ENCODE measurements at regions not wholly inside any gene's neighbourhood (a gene's known extent, or its start where the extent isn't known, plus 50 kb on each side); places are given as distances from the start of the nearest gene placed in this dataset.

- Histone ChIP-seq H3K79me2 (ENCODE audit: low read length) (no peaks in the 10 kb centered on the region), H3K36me3 (ENCODE audit: low read depth, low read length) (no peaks in the 10 kb centered on the region), H2AFZ (ENCODE audit: low read length) (peak overlapping the region; percentile 63), H3K4me3 (ENCODE audit: low read length) (no peak overlapping the region), H3F3A (ENCODE audit: low read length, unreplicated experiment) (peaks cover 4% of the 10 kb centered on the region), H4K20me1 (ENCODE audit: low read length) (no peaks in the 10 kb centered on the region), H3K27me3 (ENCODE audit: low read length) (no peaks in the 10 kb centered on the region), H3K9ac (ENCODE audit: low read length) (peak overlapping the region; percentile 24; the same call in 1 of the 2 replicates), H3K9me3 (ENCODE audit: low read length) (no peaks in the 10 kb centered on the region), H3K27ac (ENCODE audit: low read length) (peak overlapping the region; percentile 71), H3K4me2 (ENCODE audit: low read length) (peak overlapping the region; percentile 63), H3K9me2 (replicated peaks; ENCODE audit: low read length) (no peaks in the 10 kb centered on the region), H3K4me1 (ENCODE audit: insufficient read depth, low read length) (peaks cover 46% of the 10 kb centered on the region)
- ATAC-seq, result peak; percentile 46
- BruUV-seq (replicated peaks), result no TSS peak
- CTCF ChIA-PET, result interaction anchor here (0.6 to 0.8 kb wide), 2 partner anchors 24 to 127 kb away, joined by 3 read pairs; no protein-coding TSS in a partner anchor
- DNase-seq, result no peak
- POLR2A ChIA-PET (ENCODE audit: unreplicated experiment), result interaction anchor here (0.6 kb wide), 1 partner anchor 162 kb away, joined by 4 read pairs; no protein-coding TSS in a partner anchor
- no peak for TF ChIP-seq EZH2phosphoT487 (IDR thresholded peaks at IDR 0.05; ENCODE audit: borderline replicate concordance, low read length)
- TF ChIP-seq, protein P1, sequence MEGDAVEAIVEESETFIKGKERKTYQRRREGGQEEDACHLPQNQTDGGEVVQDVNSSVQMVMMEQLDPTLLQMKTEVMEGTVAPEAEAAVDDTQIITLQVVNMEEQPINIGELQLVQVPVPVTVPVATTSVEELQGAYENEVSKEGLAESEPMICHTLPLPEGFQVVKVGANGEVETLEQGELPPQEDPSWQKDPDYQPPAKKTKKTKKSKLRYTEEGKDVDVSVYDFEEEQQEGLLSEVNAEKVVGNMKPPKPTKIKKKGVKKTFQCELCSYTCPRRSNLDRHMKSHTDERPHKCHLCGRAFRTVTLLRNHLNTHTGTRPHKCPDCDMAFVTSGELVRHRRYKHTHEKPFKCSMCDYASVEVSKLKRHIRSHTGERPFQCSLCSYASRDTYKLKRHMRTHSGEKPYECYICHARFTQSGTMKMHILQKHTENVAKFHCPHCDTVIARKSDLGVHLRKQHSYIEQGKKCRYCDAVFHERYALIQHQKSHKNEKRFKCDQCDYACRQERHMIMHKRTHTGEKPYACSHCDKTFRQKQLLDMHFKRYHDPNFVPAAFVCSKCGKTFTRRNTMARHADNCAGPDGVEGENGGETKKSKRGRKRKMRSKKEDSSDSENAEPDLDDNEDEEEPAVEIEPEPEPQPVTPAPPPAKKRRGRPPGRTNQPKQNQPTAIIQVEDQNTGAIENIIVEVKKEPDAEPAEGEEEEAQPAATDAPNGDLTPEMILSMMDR (conservative IDR thresholded peaks at IDR 0.05; ENCODE audit: low read depth, low read length), result no peak
- no peak for TF ChIP-seq EZH2 (IDR thresholded peaks at IDR 0.05; ENCODE audit: low read length, unreplicated experiment)
- intact Hi-C loops (cut with micrococcal nuclease), result loop anchor here (10.0 kb wide), 1 partner anchor 408 kb away; no protein-coding TSS in a partner anchor
Measured at GRCh38 chr1:14522077-14522925, 76.2 kb upstream of the KAZN start.

GRCh38 chr1:14522926-14523241 lies 75.6 kb upstream of the KAZN start:
- H3K9me3 ChIP-seq (ENCODE audit: low read length), result no peaks in the 10 kb centered on the region
- ATAC-seq (peak; percentile 84), DNase-seq (peak; percentile 86)
- BruUV-seq (replicated peaks), result no TSS peak
- peak overlapping the region; percentile 63 for H3K4me2 ChIP-seq (ENCODE audit: low read length)
- no peaks in the 10 kb centered on the region for H3K27me3 ChIP-seq (ENCODE audit: low read length)
- peak overlapping the region; percentile 63 for H2AFZ ChIP-seq (ENCODE audit: low read length)
- H3K36me3 ChIP-seq (ENCODE audit: low read depth, low read length), result no peaks in the 10 kb centered on the region
- TF ChIP-seq, protein P1 (conservative IDR thresholded peaks at IDR 0.05; ENCODE audit: low read depth, low read length), result no peak
- TF ChIP-seq EZH2phosphoT487 (IDR thresholded peaks at IDR 0.05; ENCODE audit: borderline replicate concordance, low read length) (no peak), EZH2 (IDR thresholded peaks at IDR 0.05; ENCODE audit: low read length, unreplicated experiment) (no peak)
- H4K20me1 ChIP-seq (ENCODE audit: low read length), result no peaks in the 10 kb centered on the region
- no peaks in the 10 kb centered on the region for H3K79me2 ChIP-seq (ENCODE audit: low read length)
- peak overlapping the region; percentile 24; the same call in 1 of the 2 replicates for H3K9ac ChIP-seq (ENCODE audit: low read length)
- CTCF ChIA-PET, result interaction anchor here (0.8 kb wide), 1 partner anchor 25 kb away, joined by 3 read pairs; no protein-coding TSS in a partner anchor
- H3K9me2 ChIP-seq (replicated peaks; ENCODE audit: low read length), result no peaks in the 10 kb centered on the region
- intact Hi-C loops (cut with micrococcal nuclease), result loop anchor here (10.0 kb wide), 1 partner anchor 408 kb away; no protein-coding TSS in a partner anchor
- peaks cover 43% of the 10 kb centered on the region for H3K4me1 ChIP-seq (ENCODE audit: insufficient read depth, low read length)
- no peak overlapping the region for H3K4me3 ChIP-seq (ENCODE audit: low read length)
- peak overlapping the region; percentile 71 for H3K27ac ChIP-seq (ENCODE audit: low read length)
- H3F3A ChIP-seq (ENCODE audit: low read length, unreplicated experiment), result peaks cover 1% of the 10 kb centered on the region
- POLR2A ChIA-PET (ENCODE audit: unreplicated experiment), result interaction anchor here (0.6 kb wide), 1 partner anchor 162 kb away, joined by 4 read pairs; no protein-coding TSS in a partner anchor
